H9 (cell line): ENCODE measurements at regions not wholly inside any gene's neighbourhood (a gene's known extent, or its start where the extent isn't known, plus 50 kb on each side); places are given as distances from the start of the nearest gene placed in this dataset.

Experiments used
- DNase-seq: peaks from one replicate; pipeline ENCODE4 v3.0.0-alpha.2; 2017
- H2AFZ ChIP-seq: one replicate; pipeline ENCODE4 v1.6.1; 2013; ENCODE audit warnings: mild to moderate bottlenecking, low read length, control low read depth, moderate library complexity
- H2AK5ac ChIP-seq: 2 replicates; pipeline ENCODE4 v1.6.1; 2013; ENCODE audit warnings: low read length, control low read depth, mixed read lengths; ENCODE audit not compliant: insufficient read length
- H2BK120ac ChIP-seq: one replicate; pipeline ENCODE4 v1.6.1; 2013; ENCODE audit warnings: low read depth, mild to moderate bottlenecking, low read length, control low read depth, inconsistent platforms; ENCODE audit not compliant: poor library complexity, severe bottlenecking
- H2BK12ac ChIP-seq: 2 replicates; pipeline ENCODE4 v1.6.1; 2013; ENCODE audit warnings: low read length, control low read depth, mixed read lengths, low read depth; ENCODE audit not compliant: insufficient read length
- H2BK15ac ChIP-seq: 2 replicates; pipeline ENCODE4 v1.6.1; 2013; ENCODE audit warnings: low read depth, low read length, control low read depth
- H2BK20ac ChIP-seq: one replicate; pipeline ENCODE4 v1.6.1; 2013; ENCODE audit warnings: low read depth, mild to moderate bottlenecking, low read length, control low read depth, inconsistent platforms; ENCODE audit not compliant: poor library complexity, severe bottlenecking
- H2BK5ac ChIP-seq: 2 replicates; pipeline ENCODE4 v1.6.1; 2013; ENCODE audit warnings: low read length, control low read depth, mixed read lengths; ENCODE audit not compliant: insufficient read length
- H3K14ac ChIP-seq: 2 replicates; pipeline ENCODE4 v1.6.1; 2013; ENCODE audit warnings: low read length, control low read depth; ENCODE audit not compliant: insufficient read depth
- H3K18ac ChIP-seq: 2 replicates; pipeline ENCODE4 v1.6.1; 2013; ENCODE audit warnings: low read depth, mild to moderate bottlenecking, mixed read lengths, low read length, control low read depth; ENCODE audit not compliant: insufficient read length
- H3K23ac ChIP-seq: 2 replicates; pipeline ENCODE4 v1.6.1; 2013; ENCODE audit warnings: low read length, control low read depth, mixed read lengths, low read depth; ENCODE audit not compliant: insufficient read length
- H3K23me2 ChIP-seq: 2 replicates; pipeline ENCODE4 v1.6.1; 2013; ENCODE audit warnings: low read depth, mild to moderate bottlenecking, mixed read lengths, low read length, control low read depth; ENCODE audit not compliant: insufficient read length, poor library complexity, severe bottlenecking
- H3K27ac ChIP-seq: 2 replicates; pipeline ENCODE4 v1.5.1; 2013; ENCODE audit warnings: low read length, control low read depth, mixed read lengths, low read depth; ENCODE audit not compliant: insufficient read length
- H3K27me3 ChIP-seq: 2 replicates; pipeline ENCODE4 v1.6.1; 2013; ENCODE audit warnings: low read length, control low read depth, inconsistent platforms; ENCODE audit not compliant: insufficient read depth
- H3K4ac ChIP-seq: 2 replicates; pipeline ENCODE4 v1.6.1; 2013; ENCODE audit warnings: low read depth, mild to moderate bottlenecking, control low read depth, inconsistent platforms, low read length, moderate library complexity
- H3K4me1 ChIP-seq: 2 replicates; pipeline ENCODE4 v1.6.1; 2013; ENCODE audit warnings: low read length, control low read depth, inconsistent platforms; ENCODE audit not compliant: insufficient read depth
- H3K4me2 ChIP-seq: 2 replicates; pipeline ENCODE4 v1.6.1; 2013; ENCODE audit warnings: low read length, control low read depth, mixed read lengths; ENCODE audit not compliant: insufficient read length, insufficient read depth
- H3K56ac ChIP-seq: 2 replicates; pipeline ENCODE4 v1.6.1; 2013; ENCODE audit warnings: low read depth, mild to moderate bottlenecking, mixed read lengths, low read length, control low read depth; ENCODE audit not compliant: insufficient read length
- H3K79me1 ChIP-seq: 2 replicates; pipeline ENCODE4 v1.6.1; 2013; ENCODE audit warnings: low read depth, mild to moderate bottlenecking, moderate library complexity, low read length, control low read depth, inconsistent platforms; ENCODE audit not compliant: insufficient read depth, poor library complexity, severe bottlenecking
- H3K79me2 ChIP-seq: 2 replicates; pipeline ENCODE4 v1.6.1; 2013; ENCODE audit warnings: low read length, control low read depth, inconsistent platforms; ENCODE audit not compliant: insufficient read depth
- H3K9ac ChIP-seq: 2 replicates; pipeline ENCODE4 v1.6.1; 2013; ENCODE audit warnings: low read length, control low read depth, mixed read lengths; ENCODE audit not compliant: insufficient read length; ENCODE audit errors: extremely low read depth
- H3K9me3 ChIP-seq: one replicate; pipeline ENCODE4 v1.6.1; 2013; ENCODE audit warnings: low read depth, low read length, inconsistent platforms; ENCODE audit not compliant: control insufficient read depth
- H3T11ph ChIP-seq: one replicate; pipeline ENCODE4 v1.6.1; 2013; ENCODE audit warnings: mild to moderate bottlenecking, low read length, control low read depth, inconsistent platforms
- H4K20me1 ChIP-seq: one replicate; pipeline ENCODE4 v1.6.1; 2013; ENCODE audit not compliant: control insufficient read depth, insufficient read length, insufficient read depth
- H4K5ac ChIP-seq: 2 replicates; pipeline ENCODE4 v1.6.1; 2013; ENCODE audit warnings: low read depth, mild to moderate bottlenecking, mixed read lengths, low read length, control low read depth; ENCODE audit not compliant: insufficient read length
- H4K8ac ChIP-seq: replicated peaks from 2 replicates; pipeline ENCODE4 v1.6.1; 2013; ENCODE audit warnings: low read length, control low read depth, mixed read lengths, low read depth; ENCODE audit not compliant: insufficient read length
- H4K91ac ChIP-seq: 2 replicates; pipeline ENCODE4 v1.6.1; 2013; ENCODE audit warnings: low read depth, mild to moderate bottlenecking, moderate library complexity, mixed read lengths, low read length, control low read depth; ENCODE audit not compliant: insufficient read length
- H3K27ac Mint-ChIP-seq, 3 experiments: 2 replicates in 2 of 3; 3 replicates in 1 of 3; pipeline ENCODE4 v1.8.0; 2020 to 2021; ENCODE audit warnings: mixed read lengths in 3 of 3, mild to moderate bottlenecking in 1 of 3, moderate library complexity in 1 of 3
- H3K27me3 Mint-ChIP-seq: 2 replicates; pipeline ENCODE4 v1.8.0; 2021; ENCODE audit warnings: low read depth, mild to moderate bottlenecking, moderate library complexity, mixed read lengths
- H3K36me3 Mint-ChIP-seq, 3 experiments: 2 replicates in 2 of 3; 3 replicates in 1 of 3; pipeline ENCODE4 v1.8.0; 2020 to 2021; ENCODE audit warnings: low read depth in 3 of 3, mixed read lengths in 3 of 3; ENCODE audit not compliant: insufficient read depth in 1 of 3
- H3K4me1 Mint-ChIP-seq, 2 experiments: 2 replicates each; pipeline ENCODE4 v1.8.0; 2020; ENCODE audit warnings: mixed read lengths in 2 of 2
- H3K4me3 Mint-ChIP-seq, 2 experiments: 2 replicates in 1 of 2; 3 replicates in 1 of 2; pipeline ENCODE4 v1.8.0; 2020 to 2021; ENCODE audit warnings: mild to moderate bottlenecking in 2 of 2, mixed read lengths in 2 of 2, moderate library complexity in 1 of 2
- H3K9me3 Mint-ChIP-seq, 2 experiments: 2 replicates in 1 of 2; 3 replicates in 1 of 2; pipeline ENCODE4 v1.8.0; 2020; ENCODE audit warnings: mild to moderate bottlenecking in 2 of 2, mixed read lengths in 2 of 2, moderate library complexity in 1 of 2
- WGBS: extraction: QIAGEN DNeasy Blood & Tissue Kit; methylation state at CpG from one replicate; pipeline ENCODE4 v1.1.7; 2013; ENCODE audit warnings: missing lambda C conversion rate, low lambda C conversion rate, mixed read lengths; ENCODE audit not compliant: insufficient read length; ENCODE audit errors: extremely low coverage; 5-methylcytosine and 5-hydroxymethylcytosine counted together
- TF ChIP-seq, protein P1 (sequence below): fragments of 200-600 bp; sonication (generic); conservative IDR thresholded peaks from 3 replicates; pipeline ENCODE4 v1.8.0; 2021; ENCODE audit warnings: antibody characterized with exemption, mild to moderate bottlenecking

DNA sequence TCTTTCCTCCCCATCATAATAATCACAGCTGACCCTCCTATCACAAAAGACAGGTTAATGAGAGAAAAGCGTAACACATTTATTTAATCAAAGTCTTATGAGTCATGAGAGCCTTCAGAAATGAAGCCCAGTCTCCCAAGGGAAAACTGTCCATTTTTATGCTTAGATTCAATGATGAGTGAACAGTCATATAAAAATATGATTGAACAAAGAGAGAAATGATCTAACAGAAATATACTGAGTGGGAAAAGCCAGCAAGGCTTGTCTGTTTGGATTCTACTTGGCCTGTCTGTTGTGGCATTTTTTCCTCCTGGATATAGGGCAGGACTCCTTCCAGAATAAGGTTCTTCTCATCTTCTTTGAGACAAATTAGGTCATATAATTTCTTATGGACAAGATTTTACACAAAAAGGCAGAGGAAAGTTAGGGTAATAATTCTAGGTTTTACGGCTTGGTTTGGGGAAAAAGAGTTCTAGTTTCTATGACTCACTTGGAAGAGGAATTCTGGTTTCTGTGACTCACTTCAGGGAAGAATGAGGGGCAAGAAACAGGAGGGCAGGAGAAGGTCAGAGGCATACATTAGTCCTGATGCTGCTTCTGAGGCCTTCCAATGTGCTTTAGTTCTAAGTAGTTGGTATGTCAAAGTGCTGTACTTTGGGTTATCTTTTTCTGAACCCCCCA lies 534.2 kb downstream of the ZIC1 start:
- H3K9me3 ChIP-seq, result no peaks in the 10 kb centered on the region
- H3T11ph ChIP-seq, result no peak overlapping the region
- no peaks in the 10 kb centered on the region for H3K23me2 ChIP-seq
- peaks cover 2% of the 10 kb centered on the region; the same call in 1 of the 2 replicates for H3K4me1 ChIP-seq
- no peak overlapping the region for H3K4ac ChIP-seq
- no peak overlapping the region for H2BK120ac ChIP-seq
- no peaks in the 10 kb centered on the region for H4K20me1 ChIP-seq
- H3K9me3 Mint-ChIP-seq, result no peaks in the 10 kb centered on the region
- no peak overlapping the region for H3K14ac ChIP-seq
- H3K79me2 ChIP-seq, result no peaks in the 10 kb centered on the region
- H3K23ac ChIP-seq, result no peak overlapping the region
- H4K8ac ChIP-seq, result no peak overlapping the region
- DNase-seq, result no peak
- no peak overlapping the region for H3K27ac ChIP-seq
- no peak overlapping the region for H2BK12ac ChIP-seq
- no peak overlapping the region for H3K18ac ChIP-seq
- H3K4me3 Mint-ChIP-seq, result no peak overlapping the region
- no peaks in the 10 kb centered on the region for H3K27me3 ChIP-seq
- TF ChIP-seq, protein P1, sequence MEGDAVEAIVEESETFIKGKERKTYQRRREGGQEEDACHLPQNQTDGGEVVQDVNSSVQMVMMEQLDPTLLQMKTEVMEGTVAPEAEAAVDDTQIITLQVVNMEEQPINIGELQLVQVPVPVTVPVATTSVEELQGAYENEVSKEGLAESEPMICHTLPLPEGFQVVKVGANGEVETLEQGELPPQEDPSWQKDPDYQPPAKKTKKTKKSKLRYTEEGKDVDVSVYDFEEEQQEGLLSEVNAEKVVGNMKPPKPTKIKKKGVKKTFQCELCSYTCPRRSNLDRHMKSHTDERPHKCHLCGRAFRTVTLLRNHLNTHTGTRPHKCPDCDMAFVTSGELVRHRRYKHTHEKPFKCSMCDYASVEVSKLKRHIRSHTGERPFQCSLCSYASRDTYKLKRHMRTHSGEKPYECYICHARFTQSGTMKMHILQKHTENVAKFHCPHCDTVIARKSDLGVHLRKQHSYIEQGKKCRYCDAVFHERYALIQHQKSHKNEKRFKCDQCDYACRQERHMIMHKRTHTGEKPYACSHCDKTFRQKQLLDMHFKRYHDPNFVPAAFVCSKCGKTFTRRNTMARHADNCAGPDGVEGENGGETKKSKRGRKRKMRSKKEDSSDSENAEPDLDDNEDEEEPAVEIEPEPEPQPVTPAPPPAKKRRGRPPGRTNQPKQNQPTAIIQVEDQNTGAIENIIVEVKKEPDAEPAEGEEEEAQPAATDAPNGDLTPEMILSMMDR, result no peak
- no peak overlapping the region for H4K5ac ChIP-seq
- WGBS, result no CpG with 5 or more reads among the region's 2 CpGs
- no peak overlapping the region for H2AFZ ChIP-seq
- no peak overlapping the region for H2BK20ac ChIP-seq
- H2BK5ac ChIP-seq, result no peak overlapping the region
- H4K91ac ChIP-seq, result no peak overlapping the region
- H3K56ac ChIP-seq, result no peak overlapping the region
- H3K4me1 Mint-ChIP-seq, result peaks cover 41 to 43% of the 10 kb centered on the region in 2 experiments
- no peaks in the 10 kb centered on the region for H3K36me3 Mint-ChIP-seq
- no peak overlapping the region for H3K4me2 ChIP-seq
- H3K9ac ChIP-seq, result no peak overlapping the region
- H3K27ac Mint-ChIP-seq, result peak overlapping the region in 1 of 3 experiments; percentile 39; a peak in 1 of 7 replicates
- no peaks in the 10 kb centered on the region for H3K27me3 Mint-ChIP-seq
- no peaks in the 10 kb centered on the region for H3K79me1 ChIP-seq
- no peak overlapping the region for H2AK5ac ChIP-seq
- no peak overlapping the region for H2BK15ac ChIP-seq
